Ovary (tissue), 7 donors: ENCODE measurements at regions not wholly inside any gene's neighbourhood (a gene's known extent, or its start where the extent isn't known, plus 50 kb on each side); places are given as distances from the start of the nearest gene placed in this dataset.

Source experiments
- DNase-seq, 5 donors: peaks; one replicate each; pipeline ENCODE4 v3.0.0-alpha.2; 2019 to 2020
- H3K27ac ChIP-seq, 2 donors: fragments of 200-600 bp; one replicate each; pipeline versions ENCODE4 v1.5.1 to v1.8.0; 2019 to 2022
- H3K27me3 ChIP-seq: fragments of 200-600 bp; one replicate; pipeline ENCODE4 v1.8.0; 2022
- H3K36me3 ChIP-seq: fragments of 200-600 bp; sonication (generic); one replicate; pipeline ENCODE4 v1.5.1; 2019
- H3K4me1 ChIP-seq: one replicate; pipeline ENCODE4 v1.8.1; 2013; ENCODE audit warnings: mild to moderate bottlenecking, moderate library complexity; ENCODE audit not compliant: insufficient read depth
- H3K4me3 ChIP-seq: fragments of 200-600 bp; sonication (generic); one replicate; pipeline ENCODE4 v1.5.1; 2017
- H3K9me3 ChIP-seq, 2 donors: fragments of 200-600 bp in 1 of 2; sonication (generic) in 1 of 2; one replicate each; pipeline versions ENCODE4 v1.5.1 to v1.8.1; 2013 to 2019; ENCODE audit warnings: mild to moderate bottlenecking in 1 of 2, moderate library complexity in 1 of 2
- EP300 ChIP-seq: sonication (generic); formaldehyde crosslinking; IDR thresholded peaks from one replicate; pipeline ENCODE4 v1.6.1; 2017; ENCODE audit warnings: antibody characterized with exemption
- POLR2A ChIP-seq: fragments of 450-650 bp; IDR thresholded peaks from one replicate; pipeline ENCODE4 v1.6.1; 2017; ENCODE audit warnings: antibody characterized with exemption, mild to moderate bottlenecking, moderate library complexity
- WGBS, 3 donors: extraction: QIAGEN DNeasy Blood & Tissue Kit in 1 of 3; methylation state at CpG; one replicate each; pipeline versions ENCODE4 v1.1.5 to v1.1.7; 2013 to 2017; 5-methylcytosine and 5-hydroxymethylcytosine counted together
- intact Hi-C, 4 donors: fragments of 100-400 bp; cut with DNase I; formaldehyde crosslinking; loops; one replicate each; pipeline versions ENCODE4 v1.11.0 to v1.15.1; 2022 to 2023
- TF ChIP-seq, protein P1 (sequence below), 3 donors: fragments of 450-650 bp in 2 of 3; fragments of 200-600 bp in 1 of 3; IDR thresholded peaks; one replicate each; pipeline versions ENCODE4 v1.5.1 to v1.8.0; 2016 to 2022; ENCODE audit warnings: antibody characterized with exemption in 3 of 3, mild to moderate bottlenecking in 1 of 3
- donor health status: DM: no; HTN: no; CAD: no; lungs with moderate emphysema.
- donor health status: DM: no; HTN: no; CAD: no.
- donor health status: Bipolar disorder and iron deficiency.
- donor health status: DM: no; HTN: no; CAD: no.
- donor health status: DM: yes; HTN: yes; CAD: no.

DNA sequence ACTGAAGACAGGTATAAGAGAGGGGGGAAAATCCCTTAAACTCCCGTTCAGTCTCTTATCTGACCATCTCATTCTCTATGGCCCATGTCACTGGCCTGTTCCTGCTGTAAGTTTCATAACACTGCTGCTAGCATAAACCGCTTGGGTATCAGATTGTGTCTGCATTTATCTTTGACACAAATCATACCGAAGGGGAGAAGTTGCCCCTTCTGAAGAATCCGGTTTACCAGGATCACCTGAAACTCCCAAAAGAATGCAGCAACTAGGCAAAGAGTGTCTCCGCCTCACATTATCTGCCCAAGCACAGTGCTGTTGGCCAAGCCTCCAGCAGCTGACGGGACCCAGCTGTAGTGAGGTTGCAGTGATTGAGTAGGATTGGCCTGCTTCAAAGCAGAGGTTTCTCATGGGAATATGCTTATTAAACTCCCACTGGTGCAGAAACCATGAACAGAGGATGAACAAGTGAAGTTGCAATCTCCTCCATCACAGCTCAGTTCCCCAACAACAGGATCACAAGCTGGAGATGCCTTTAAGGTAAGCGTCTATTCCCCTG, 71.3 kb upstream of the PUDP start:
- Histone ChIP-seq H3K27ac (no peak overlapping the region), H3K4me3 (no peak overlapping the region), H3K9me3 (no peaks in the 10 kb centered on the region), H3K4me1 (peaks cover 4% of the 10 kb centered on the region), H3K27me3 (no peaks in the 10 kb centered on the region), H3K36me3 (no peaks in the 10 kb centered on the region)
- WGBS, 3 donors = 31 to 37% (median 36%) methylated on average over 7 of the region's 7 CpGs
- intact Hi-C loops = no loop called here
- TF ChIP-seq, protein P1, sequence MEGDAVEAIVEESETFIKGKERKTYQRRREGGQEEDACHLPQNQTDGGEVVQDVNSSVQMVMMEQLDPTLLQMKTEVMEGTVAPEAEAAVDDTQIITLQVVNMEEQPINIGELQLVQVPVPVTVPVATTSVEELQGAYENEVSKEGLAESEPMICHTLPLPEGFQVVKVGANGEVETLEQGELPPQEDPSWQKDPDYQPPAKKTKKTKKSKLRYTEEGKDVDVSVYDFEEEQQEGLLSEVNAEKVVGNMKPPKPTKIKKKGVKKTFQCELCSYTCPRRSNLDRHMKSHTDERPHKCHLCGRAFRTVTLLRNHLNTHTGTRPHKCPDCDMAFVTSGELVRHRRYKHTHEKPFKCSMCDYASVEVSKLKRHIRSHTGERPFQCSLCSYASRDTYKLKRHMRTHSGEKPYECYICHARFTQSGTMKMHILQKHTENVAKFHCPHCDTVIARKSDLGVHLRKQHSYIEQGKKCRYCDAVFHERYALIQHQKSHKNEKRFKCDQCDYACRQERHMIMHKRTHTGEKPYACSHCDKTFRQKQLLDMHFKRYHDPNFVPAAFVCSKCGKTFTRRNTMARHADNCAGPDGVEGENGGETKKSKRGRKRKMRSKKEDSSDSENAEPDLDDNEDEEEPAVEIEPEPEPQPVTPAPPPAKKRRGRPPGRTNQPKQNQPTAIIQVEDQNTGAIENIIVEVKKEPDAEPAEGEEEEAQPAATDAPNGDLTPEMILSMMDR (IDR thresholded peaks at IDR 0.05) = no peak
- no peak for TF ChIP-seq EP300
- TF ChIP-seq POLR2A = no peak
- DNase-seq = peak in 1 of 5 donors; percentile 12

DNA sequence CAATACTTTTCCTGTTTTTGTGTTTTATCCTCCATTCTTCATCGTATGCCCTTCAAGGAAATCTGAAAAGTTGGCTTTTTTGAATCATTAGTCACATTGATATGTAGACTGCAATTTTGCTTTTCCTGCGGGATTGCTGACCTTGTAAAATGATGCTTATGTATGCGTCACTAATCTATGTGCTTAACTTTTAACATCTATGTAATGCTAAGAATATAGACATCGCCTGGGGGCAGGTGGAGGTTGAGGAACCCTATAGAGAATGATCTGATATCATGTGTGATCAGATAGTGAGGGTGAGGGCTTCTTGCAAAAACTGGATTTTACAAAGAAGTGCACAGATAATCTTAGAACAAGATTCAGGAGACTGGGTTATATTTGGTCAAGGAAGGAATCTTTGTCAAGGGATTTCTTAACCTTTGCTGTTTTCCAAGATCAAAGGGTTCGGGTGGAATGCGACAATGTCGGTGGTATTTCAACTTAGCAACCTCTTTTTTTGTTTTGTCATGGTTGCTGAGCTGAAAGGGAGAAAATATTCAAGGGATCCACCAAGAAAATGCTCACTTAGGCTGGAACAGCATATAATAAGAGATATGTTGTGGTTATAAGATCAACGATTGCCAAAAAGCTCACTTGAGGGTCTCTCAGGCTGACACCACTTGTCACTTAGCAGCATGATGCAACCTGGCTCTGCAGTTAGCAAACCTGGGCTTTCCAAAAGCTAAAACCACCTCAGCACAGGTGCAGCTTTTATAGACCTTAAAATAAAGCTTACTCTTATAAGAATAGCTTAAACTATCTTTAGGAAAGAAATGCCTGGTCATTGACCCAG, 70.6 kb upstream of the PUDP start:
- DNase-seq = no peak
- H3K36me3 ChIP-seq = no peaks in the 10 kb centered on the region
- peaks cover 4% of the 10 kb centered on the region for H3K4me1 ChIP-seq
- 75 to 83% (median 80%) methylated on average over 8 of the region's 8 CpGs for WGBS, 3 donors
- intact Hi-C loops = no loop called here
- TF ChIP-seq POLR2A (no peak), EP300 (no peak)
- no peak overlapping the region for H3K27ac ChIP-seq
- no peaks in the 10 kb centered on the region for H3K27me3 ChIP-seq
- no peak overlapping the region for H3K4me3 ChIP-seq
- H3K9me3 ChIP-seq = no peaks in the 10 kb centered on the region

DNA sequence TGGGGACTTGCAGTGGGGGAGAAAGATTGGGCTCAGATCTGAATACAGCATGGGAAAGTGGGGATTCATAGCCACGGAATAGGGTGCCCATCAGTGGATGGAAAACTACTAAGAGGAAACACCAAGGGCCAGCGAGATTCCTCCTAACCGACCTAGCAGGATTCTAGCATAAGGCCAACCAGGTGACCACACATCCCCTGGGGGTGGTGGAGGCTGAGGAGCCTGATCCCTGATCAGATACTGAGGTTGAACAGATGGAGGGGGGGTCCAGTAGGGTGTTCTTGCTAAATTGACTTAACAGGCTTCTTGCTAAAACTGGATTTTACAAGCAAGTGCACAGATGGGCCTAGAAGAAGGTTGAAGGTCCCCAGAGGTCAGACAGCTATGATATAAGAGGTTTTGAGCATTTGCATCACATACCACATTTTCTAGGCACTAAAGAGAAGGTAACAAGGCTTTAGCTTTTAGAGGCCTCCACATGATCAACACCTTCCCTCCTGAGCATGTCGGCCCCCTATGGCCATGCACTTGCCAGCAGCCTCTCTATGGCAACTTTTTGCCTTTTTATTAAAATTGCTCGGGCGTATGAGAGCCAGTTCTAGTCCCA, 69.1 kb upstream of the PUDP start:
- TF ChIP-seq EP300 = no peak
- TF ChIP-seq, protein P1 (IDR thresholded peaks at IDR 0.05) = no peak
- TF ChIP-seq POLR2A = no peak
- Histone ChIP-seq H3K9me3 (no peaks in the 10 kb centered on the region), H3K36me3 (no peaks in the 10 kb centered on the region), H3K4me3 (no peak overlapping the region), H3K27ac (no peak overlapping the region), H3K4me1 (peaks cover 4% of the 10 kb centered on the region), H3K27me3 (no peaks in the 10 kb centered on the region)
- DNase-seq = no peak
- intact Hi-C loops = no loop called here
- 92 to 95% (median 95%) methylated on average over 6 of the region's 6 CpGs for WGBS, 3 donors

DNA sequence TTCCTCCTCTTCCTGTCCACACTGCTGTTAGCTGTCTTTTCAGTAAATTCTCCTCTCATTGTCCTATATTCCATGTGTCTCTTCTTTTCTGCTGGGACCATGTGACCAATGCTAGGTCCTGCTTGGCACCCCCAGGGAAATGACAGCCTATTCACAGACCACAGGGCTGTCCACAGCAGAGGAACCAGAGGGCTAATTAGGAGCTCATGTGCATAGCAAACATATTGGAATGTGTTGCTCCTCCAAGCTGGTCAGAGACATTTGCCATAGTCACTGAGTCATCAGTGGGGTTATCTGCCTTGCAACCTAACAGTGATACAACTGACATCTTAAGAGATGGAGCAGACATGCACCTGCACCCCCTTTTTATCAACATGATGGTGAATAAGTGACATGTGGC, 67.9 kb upstream of the PUDP start:
- H3K4me3 ChIP-seq = no peak overlapping the region
- intact Hi-C loops = no loop called here
- peaks cover 4% of the 10 kb centered on the region for H3K4me1 ChIP-seq
- H3K9me3 ChIP-seq = no peaks in the 10 kb centered on the region
- TF ChIP-seq, protein P1 (IDR thresholded peaks at IDR 0.05) = no peak
- TF ChIP-seq POLR2A (no peak), EP300 (no peak)
- H3K36me3 ChIP-seq = no peaks in the 10 kb centered on the region
- no peak for DNase-seq
- H3K27ac ChIP-seq = no peak overlapping the region
- H3K27me3 ChIP-seq = no peaks in the 10 kb centered on the region

DNA sequence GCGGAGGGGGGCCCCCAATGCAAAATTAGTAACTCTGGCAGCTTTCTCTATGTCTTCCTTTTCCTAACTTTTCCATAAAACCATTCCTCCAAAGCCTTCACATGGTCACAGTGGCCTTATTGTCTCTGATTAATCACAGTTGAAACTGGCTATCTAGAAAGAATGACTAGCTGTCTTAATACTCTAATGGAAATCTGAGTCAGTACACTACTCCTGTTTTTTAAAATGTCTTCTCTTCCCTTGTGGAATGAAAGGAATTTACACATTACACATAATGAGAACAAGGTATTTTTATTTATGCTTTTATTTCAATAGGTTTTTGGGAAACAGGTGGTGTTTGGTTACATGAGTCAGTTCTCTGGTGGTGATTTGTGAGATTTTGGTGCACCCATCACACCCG, 66.3 kb upstream of the PUDP start:
- Histone ChIP-seq H3K36me3 (no peaks in the 10 kb centered on the region), H3K4me1 (peaks cover 3% of the 10 kb centered on the region), H3K4me3 (no peak overlapping the region), H3K27ac (no peak overlapping the region), H3K9me3 (no peaks in the 10 kb centered on the region), H3K27me3 (no peaks in the 10 kb centered on the region)
- DNase-seq = no peak
- intact Hi-C loops = no loop called here
- TF ChIP-seq POLR2A = no peak
- TF ChIP-seq EP300 = no peak
- TF ChIP-seq, protein P1 (IDR thresholded peaks at IDR 0.05) = no peak
- WGBS, 3 donors = 85 to 91% (median 90%) methylated on average over 2 of the region's 2 CpGs
